IMR-90 (cell line): ENCODE measurements at regions not wholly inside any gene's neighbourhood (a gene's known extent, or its start where the extent isn't known, plus 50 kb on each side); places are given as distances from the start of the nearest gene placed in this dataset.

Experiments used
- ATAC-seq: fragments of 200-7000 bp; cut with Tn5 transposase; 2 replicates; pipeline ENCODE4 v1.9.1; 2020; ENCODE audit warnings: low read depth, mild to moderate bottlenecking, moderate library complexity
- BruUV-seq: library from RNA; stranded (reverse); fragments of 400-500 nt; replicated peaks from 2 replicates; lab custom pipeline; 2021; lab: Mats Ljungman, UMichigan
- CTCF ChIA-PET: fragments of 300-600 bp; formaldehyde crosslinking; extraction: SDS; loops from one replicate; lab custom pipeline; 2021; ENCODE audit warnings: antibody characterized with exemption; lab: Yijun Ruan, JAX
- POLR2A ChIA-PET: fragments of 300-600 bp; sonication (Branson Sonifier 250); formaldehyde crosslinking; loops from one replicate; lab custom pipeline; 2022; ENCODE audit warnings: antibody characterized with exemption; ENCODE audit not compliant: unreplicated experiment; lab: Charles Lee
- DNase-seq: peaks from one replicate; pipeline ENCODE4 v3.0.0; 2013
- H2AFZ ChIP-seq: replicated peaks from 2 replicates; pipeline ENCODE3; 2013; ENCODE audit warnings: low read length, mild to moderate bottlenecking; ENCODE audit not compliant: poor library complexity
- H2AK5ac ChIP-seq: 2 replicates; pipeline ENCODE4 v1.6.1; 2013; ENCODE audit warnings: low read depth, low read length, inconsistent platforms
- H2AK9ac ChIP-seq: replicated peaks from 2 replicates; pipeline ENCODE3; 2013; ENCODE audit warnings: mild to moderate bottlenecking, low read depth, low read length, moderate library complexity; ENCODE audit not compliant: poor library complexity
- H2BK120ac ChIP-seq: 2 replicates; pipeline ENCODE4 v1.6.1; 2013; ENCODE audit warnings: low read depth, low read length, inconsistent platforms
- H2BK15ac ChIP-seq: 3 replicates; pipeline ENCODE4 v1.6.1; 2013; ENCODE audit warnings: low read depth, low read length, inconsistent platforms
- H2BK20ac ChIP-seq: 2 replicates; pipeline ENCODE4 v1.6.1; 2013; ENCODE audit warnings: low read depth, mild to moderate bottlenecking, inconsistent platforms, low read length, moderate library complexity
- H2BK5ac ChIP-seq: 2 replicates; pipeline ENCODE4 v1.6.1; 2013; ENCODE audit warnings: mild to moderate bottlenecking, low read depth, low read length, inconsistent platforms; ENCODE audit not compliant: poor library complexity, severe bottlenecking
- H3K14ac ChIP-seq: replicated peaks from 2 replicates; pipeline ENCODE4 v1.6.1; 2013; ENCODE audit warnings: low read depth, low read length, inconsistent platforms
- H3K18ac ChIP-seq: 2 replicates; pipeline ENCODE4 v1.6.1; 2013; ENCODE audit warnings: low read depth, low read length, control low read depth
- H3K23ac ChIP-seq: 2 replicates; pipeline ENCODE4 v1.6.1; 2013; ENCODE audit warnings: low read depth, low read length, inconsistent platforms
- H3K27ac ChIP-seq: 2 replicates; pipeline ENCODE4 v1.5.1; 2013; ENCODE audit warnings: mild to moderate bottlenecking, control low read depth, low read length; ENCODE audit not compliant: insufficient read depth
- H3K27me3 ChIP-seq: 2 replicates; pipeline ENCODE4 v1.6.1; 2013; ENCODE audit warnings: low read length; ENCODE audit not compliant: control insufficient read depth, insufficient read depth
- H3K36me3 ChIP-seq: 2 replicates; pipeline ENCODE4 v1.6.1; 2013; ENCODE audit warnings: low read length, mixed read lengths; ENCODE audit not compliant: control insufficient read depth, insufficient read depth
- H3K4ac ChIP-seq: 2 replicates; pipeline ENCODE4 v1.6.1; 2013; ENCODE audit warnings: low read depth, low read length, inconsistent platforms
- H3K4me1 ChIP-seq: 2 replicates; pipeline ENCODE4 v1.6.1; 2013; ENCODE audit warnings: low read length, mixed read lengths; ENCODE audit not compliant: control insufficient read depth, insufficient read depth
- H3K4me2 ChIP-seq: 2 replicates; pipeline ENCODE4 v1.6.1; 2013; ENCODE audit warnings: low read depth, mild to moderate bottlenecking, control low read depth, low read length, moderate library complexity
- H3K4me3 ChIP-seq: 2 replicates; pipeline ENCODE4 v1.5.1; 2013; ENCODE audit warnings: low read depth, mild to moderate bottlenecking, control low read depth, low read length, moderate library complexity; ENCODE audit not compliant: insufficient read depth
- H3K56ac ChIP-seq: 2 replicates; pipeline ENCODE4 v1.6.1; 2013; ENCODE audit warnings: low read length, inconsistent platforms; ENCODE audit not compliant: insufficient read depth; ENCODE audit errors: extremely low read depth
- H3K79me1 ChIP-seq, 2 experiments: 2 replicates each; pipeline ENCODE4 v1.6.1; 2013; ENCODE audit warnings: low read length in 2 of 2, inconsistent platforms in 1 of 2, low read depth in 1 of 2
- H3K9ac ChIP-seq: 2 replicates; pipeline ENCODE4 v1.6.1; 2013; ENCODE audit warnings: low read depth, low read length, control low read depth
- H3K9me1 ChIP-seq: 2 replicates; pipeline ENCODE4 v1.6.1; 2013; ENCODE audit warnings: low read length, inconsistent platforms; ENCODE audit not compliant: insufficient read depth
- H3K9me3 ChIP-seq: 2 replicates; pipeline ENCODE4 v1.6.1; 2013; ENCODE audit warnings: low read length; ENCODE audit not compliant: control insufficient read depth, insufficient read depth
- H4K20me1 ChIP-seq: 2 replicates; pipeline ENCODE4 v1.6.1; 2013; ENCODE audit warnings: low read length, inconsistent platforms; ENCODE audit not compliant: insufficient read depth
- H4K5ac ChIP-seq: 2 replicates; pipeline ENCODE4 v1.6.1; 2013; ENCODE audit warnings: mild to moderate bottlenecking, low read depth, low read length, control low read depth
- H4K8ac ChIP-seq, 2 experiments: 2 replicates each; pipeline ENCODE4 v1.6.1; 2013; ENCODE audit warnings: low read depth in 2 of 2, low read length in 2 of 2, control low read depth in 1 of 2, inconsistent platforms in 1 of 2
- H4K91ac ChIP-seq: 2 replicates; pipeline ENCODE4 v1.6.1; 2013; ENCODE audit warnings: low read depth, low read length, inconsistent platforms; ENCODE audit not compliant: insufficient read depth
- CHD1 ChIP-seq: IDR thresholded peaks from 2 replicates; pipeline ENCODE4 v1.6.1; 2012; ENCODE audit warnings: low read depth, low read length, improper control_type of control experiment
- POLR2A ChIP-seq: IDR thresholded peaks from 2 replicates; pipeline ENCODE4 v1.6.1; 2012; ENCODE audit warnings: mild to moderate bottlenecking, low read depth, low read length
- RCOR1 ChIP-seq: IDR thresholded peaks from 2 replicates; pipeline ENCODE4 v1.6.1; 2012; ENCODE audit warnings: mild to moderate bottlenecking, low read length, improper control_type of control experiment; ENCODE audit not compliant: insufficient replicate concordance
- RFX5 ChIP-seq: IDR thresholded peaks from 2 replicates; pipeline ENCODE4 v1.8.0; 2012; ENCODE audit warnings: low read depth, mild to moderate bottlenecking, low read length, moderate library complexity
- WGBS, 2 experiments: methylation state at CpG; one replicate each; pipeline versions ENCODE4 v1.1.5 to v1.1.7; 2013; ENCODE audit warnings: missing lambda C conversion rate in 2 of 2; ENCODE audit not compliant: insufficient read length in 1 of 2; ENCODE audit errors: extremely low coverage in 2 of 2; 5-methylcytosine and 5-hydroxymethylcytosine counted together
- dilution Hi-C: fragments of 300-500 bp; cut with HindIII; formaldehyde crosslinking; loops from one replicate; pipeline ENCODE4 v1.14.3; 2018; ENCODE audit warnings: low sequenced_read_pairs; ENCODE audit not compliant: unreplicated experiment
- in situ Hi-C: fragments of 300-500 bp; cut with MboI; formaldehyde crosslinking; loops from 3 replicates; pipeline ENCODE4 v1.14.3; 2019; ENCODE audit warnings: low sequenced_read_pairs, inconsistent platforms, mixed read lengths
- intact Hi-C: fragments of 100-400 bp; cut with micrococcal nuclease; formaldehyde crosslinking; loops from 2 replicates; pipeline ENCODE4 v1.10.0; 2022

DNA sequence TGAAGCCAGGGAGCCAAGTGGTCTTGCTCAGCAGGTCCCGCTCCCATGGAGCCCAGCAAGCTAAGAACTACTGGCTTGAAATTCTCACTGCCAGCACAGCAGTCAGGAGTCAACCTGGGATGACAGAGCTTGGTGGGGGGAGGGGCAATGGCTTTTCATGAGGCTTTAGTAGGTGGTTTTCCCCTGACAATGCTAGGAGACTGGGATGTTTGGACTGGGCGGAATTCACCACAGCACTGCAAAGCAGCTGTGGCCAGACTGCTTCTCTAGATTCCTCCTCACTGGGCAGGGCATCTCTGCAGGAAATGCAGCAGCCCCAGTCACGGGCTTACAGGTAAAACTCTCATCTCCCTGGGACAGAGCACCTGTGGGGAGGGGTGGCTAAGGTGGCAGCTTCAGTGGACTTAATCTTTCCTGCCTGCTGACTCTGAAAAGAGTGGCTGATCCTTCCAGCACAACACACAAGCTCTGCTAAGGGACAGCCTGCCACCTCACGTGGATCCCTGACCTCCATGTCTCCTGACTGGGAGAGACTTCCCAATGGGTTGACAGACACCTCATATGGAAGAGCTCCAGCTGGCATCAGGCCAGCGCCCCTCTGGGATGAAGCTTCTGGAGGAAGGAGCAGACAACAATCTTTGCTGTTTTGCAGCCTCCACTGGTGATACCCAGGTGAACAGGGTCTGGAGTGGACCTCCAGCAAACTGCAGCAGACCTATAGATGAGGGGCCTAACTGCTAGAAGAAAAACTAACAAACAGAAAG lies 349.7 kb upstream of the ST6GAL2 start:
- H2AK5ac ChIP-seq, result no peak overlapping the region
- no peaks in the 10 kb centered on the region for H3K36me3 ChIP-seq
- H3K9ac ChIP-seq, result no peak overlapping the region
- H3K79me1 ChIP-seq, result no peaks in the 10 kb centered on the region
- peaks cover 3% of the 10 kb centered on the region; the same call in 1 of the 2 replicates for H3K9me3 ChIP-seq
- in situ Hi-C loops (no loop called here), intact Hi-C loops (no loop called here), dilution Hi-C loops (no loop called here)
- CTCF ChIA-PET, result no interaction called here
- 17% methylated on average over 2 of the region's 5 CpGs; no CpG with 5 or more reads in 1 of the 2 experiments for WGBS, 2 experiments
- TF ChIP-seq CHD1 (no peak), RCOR1 (no peak), POLR2A (no peak), RFX5 (no peak)
- H3K4me2 ChIP-seq, result no peak overlapping the region
- H3K23ac ChIP-seq, result no peak overlapping the region
- no peak overlapping the region for H2AFZ ChIP-seq
- ATAC-seq (no peak), DNase-seq (no peak)
- no peaks in the 10 kb centered on the region for H3K27me3 ChIP-seq
- H3K9me1 ChIP-seq, result no peaks in the 10 kb centered on the region
- no peak overlapping the region for H3K18ac ChIP-seq
- H3K56ac ChIP-seq, result no peak overlapping the region
- no peak overlapping the region for H2BK20ac ChIP-seq
- H3K4me1 ChIP-seq, result no peaks in the 10 kb centered on the region
- no TSS peak for BruUV-seq
- no peaks in the 10 kb centered on the region for H4K20me1 ChIP-seq
- no peak overlapping the region for H4K91ac ChIP-seq
- H3K4ac ChIP-seq, result no peak overlapping the region
- H3K14ac ChIP-seq, result no peak overlapping the region
- no peak overlapping the region for H2BK5ac ChIP-seq
- POLR2A ChIA-PET, result no interaction called here
- no peak overlapping the region for H4K8ac ChIP-seq
- no peak overlapping the region for H2AK9ac ChIP-seq
- H2BK15ac ChIP-seq, result no peak overlapping the region
- no peak overlapping the region for H3K4me3 ChIP-seq
- no peak overlapping the region for H2BK120ac ChIP-seq
- H4K5ac ChIP-seq, result no peak overlapping the region
- no peak overlapping the region for H3K27ac ChIP-seq
